GM12872 (cell line): ENCODE measurements at regions not wholly inside any gene's neighbourhood (a gene's known extent, or its start where the extent isn't known, plus 50 kb on each side); places are given as distances from the start of the nearest gene placed in this dataset.

Experiments
- TF ChIP-seq, protein P1 (sequence below): IDR thresholded peaks from 3 replicates; pipeline ENCODE4 v1.5.1; 2011; ENCODE audit warnings: low read depth, mild to moderate bottlenecking, low read length, moderate library complexity; ENCODE audit not compliant: insufficient read depth

DNA sequence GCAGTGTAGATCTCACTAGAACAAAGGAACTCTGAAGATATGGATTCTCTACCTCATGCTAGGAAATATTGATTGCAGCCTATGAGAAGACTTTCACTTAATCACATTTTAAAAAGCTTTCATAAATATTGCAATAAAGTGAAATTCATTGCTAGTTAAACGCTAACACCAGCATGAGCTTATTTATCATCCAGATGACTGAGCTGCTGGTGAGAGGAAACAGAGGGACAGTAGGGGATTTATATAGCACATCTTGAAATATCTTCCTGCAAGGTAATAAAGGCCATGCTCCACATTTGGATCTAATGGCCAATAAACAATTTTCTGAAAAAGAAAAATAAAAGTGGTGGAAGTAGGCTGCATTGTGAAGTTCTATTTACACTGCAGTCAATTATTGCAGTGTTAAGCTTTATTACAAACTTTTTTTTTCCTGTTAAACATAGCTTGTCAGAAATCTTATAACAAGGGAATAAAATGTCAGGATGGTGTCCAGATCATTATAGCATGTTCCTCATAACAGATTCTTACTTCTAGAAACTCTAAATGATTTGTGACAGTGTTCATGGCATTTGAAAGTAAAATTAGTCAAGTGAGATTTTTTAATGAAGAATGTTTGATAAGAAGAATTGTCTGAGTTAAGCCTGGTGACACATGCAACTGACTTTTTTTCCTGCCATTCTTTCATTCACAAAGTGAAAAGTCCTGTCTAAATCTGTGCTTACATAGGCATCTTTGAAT, 342.6 kb downstream of the DMAC1 start:
- TF ChIP-seq, protein P1, sequence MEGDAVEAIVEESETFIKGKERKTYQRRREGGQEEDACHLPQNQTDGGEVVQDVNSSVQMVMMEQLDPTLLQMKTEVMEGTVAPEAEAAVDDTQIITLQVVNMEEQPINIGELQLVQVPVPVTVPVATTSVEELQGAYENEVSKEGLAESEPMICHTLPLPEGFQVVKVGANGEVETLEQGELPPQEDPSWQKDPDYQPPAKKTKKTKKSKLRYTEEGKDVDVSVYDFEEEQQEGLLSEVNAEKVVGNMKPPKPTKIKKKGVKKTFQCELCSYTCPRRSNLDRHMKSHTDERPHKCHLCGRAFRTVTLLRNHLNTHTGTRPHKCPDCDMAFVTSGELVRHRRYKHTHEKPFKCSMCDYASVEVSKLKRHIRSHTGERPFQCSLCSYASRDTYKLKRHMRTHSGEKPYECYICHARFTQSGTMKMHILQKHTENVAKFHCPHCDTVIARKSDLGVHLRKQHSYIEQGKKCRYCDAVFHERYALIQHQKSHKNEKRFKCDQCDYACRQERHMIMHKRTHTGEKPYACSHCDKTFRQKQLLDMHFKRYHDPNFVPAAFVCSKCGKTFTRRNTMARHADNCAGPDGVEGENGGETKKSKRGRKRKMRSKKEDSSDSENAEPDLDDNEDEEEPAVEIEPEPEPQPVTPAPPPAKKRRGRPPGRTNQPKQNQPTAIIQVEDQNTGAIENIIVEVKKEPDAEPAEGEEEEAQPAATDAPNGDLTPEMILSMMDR: no peak

DNA sequence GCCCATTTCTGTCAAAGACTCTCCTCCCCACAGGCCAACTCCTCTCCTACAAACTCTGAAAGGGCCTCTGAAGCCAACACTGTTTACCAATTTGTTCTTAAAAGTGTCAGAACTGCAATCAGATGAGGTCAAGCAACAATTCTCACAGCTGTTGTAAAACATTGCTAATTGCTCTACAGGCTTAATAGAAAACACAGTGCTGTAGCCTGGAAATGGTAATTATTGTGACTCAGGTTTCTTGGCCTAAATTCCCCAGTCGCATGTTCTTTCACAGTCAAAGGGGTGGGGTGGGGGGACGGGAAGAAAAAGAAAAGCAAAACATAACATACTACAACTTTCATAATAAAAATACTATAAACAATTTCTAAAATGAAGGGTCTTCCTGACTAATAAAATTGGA, 343.2 kb downstream of the DMAC1 start:
- TF ChIP-seq, protein P1: no peak

DNA sequence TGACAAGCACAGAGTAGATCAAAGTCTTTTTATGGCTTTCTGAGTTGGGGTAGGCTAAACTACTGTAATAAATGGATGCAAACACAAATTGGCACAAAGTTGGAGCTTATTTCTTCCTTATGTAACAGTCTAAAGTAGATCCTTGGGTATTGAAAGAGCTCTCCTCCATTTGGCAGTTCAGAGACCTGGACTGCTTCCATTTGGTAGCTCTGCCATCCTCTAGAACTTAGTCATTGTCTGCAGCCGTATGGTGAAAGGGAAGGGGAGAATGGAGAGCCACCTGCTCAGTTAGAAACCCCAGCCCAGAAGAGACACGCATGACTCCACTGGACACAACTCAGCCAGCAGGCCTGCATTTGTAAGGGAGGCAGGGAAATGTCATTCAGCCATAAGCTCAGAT, 345.0 kb downstream of the DMAC1 start:
- TF ChIP-seq, protein P1: no peak

DNA sequence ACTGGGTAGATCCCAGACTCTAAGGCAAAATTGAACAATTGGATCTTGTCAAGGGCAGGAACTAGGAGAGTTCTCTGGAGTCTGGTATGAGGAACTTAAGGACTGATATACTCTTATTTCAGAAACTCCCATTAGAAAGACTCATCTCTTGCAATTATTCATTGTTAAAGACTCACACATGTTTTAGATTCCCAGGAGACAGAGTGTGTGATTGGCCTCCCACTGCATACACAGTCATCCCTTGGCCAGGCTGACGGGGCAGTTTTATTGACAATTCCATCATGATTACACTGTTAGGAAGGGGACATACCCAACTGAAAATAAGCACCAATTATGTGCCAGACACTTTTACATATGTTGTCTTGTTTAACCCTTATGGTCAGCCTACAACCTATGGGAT, 347.2 kb downstream of the DMAC1 start:
- TF ChIP-seq, protein P1: no peak

DNA sequence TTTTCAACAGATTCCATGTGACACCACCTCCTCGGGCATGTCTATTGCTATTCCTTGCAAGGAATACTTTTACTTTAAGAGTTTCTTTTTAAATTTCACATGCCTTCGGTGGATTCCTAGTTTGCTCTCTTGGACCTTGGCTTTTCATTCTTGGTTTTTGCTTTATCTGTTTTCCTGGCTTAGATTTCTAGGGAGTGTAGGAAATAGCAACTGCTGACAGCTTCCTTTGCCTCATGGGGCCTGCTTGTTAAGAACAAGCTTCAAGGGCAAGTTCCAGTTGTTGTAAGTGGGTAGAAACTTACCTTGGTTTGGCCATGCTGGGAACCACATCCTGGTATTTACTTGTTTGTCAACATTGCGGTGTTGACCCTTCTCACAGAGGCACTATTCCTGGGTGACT, 348.5 kb downstream of the DMAC1 start:
- TF ChIP-seq, protein P1: no peak

DNA sequence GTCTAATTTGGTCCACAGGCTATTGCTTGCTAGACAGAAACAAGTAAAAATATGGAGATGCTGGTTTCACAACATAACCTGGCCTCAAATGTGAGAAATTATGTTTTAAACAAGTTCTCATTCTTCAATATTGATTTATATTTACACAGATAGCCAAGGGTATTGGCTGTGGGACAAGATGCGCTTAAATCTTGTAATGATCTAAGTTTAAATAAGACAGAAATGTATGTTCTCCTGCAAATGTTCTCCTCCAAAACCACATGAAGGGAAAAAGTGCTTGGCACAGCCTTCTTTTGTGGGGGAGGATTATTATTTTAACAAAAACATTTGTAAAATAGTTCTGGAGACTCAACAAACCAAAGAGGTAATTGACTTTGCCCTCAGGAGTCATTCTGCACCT, 356.0 kb downstream of the DMAC1 start:
- TF ChIP-seq, protein P1: no peak

DNA sequence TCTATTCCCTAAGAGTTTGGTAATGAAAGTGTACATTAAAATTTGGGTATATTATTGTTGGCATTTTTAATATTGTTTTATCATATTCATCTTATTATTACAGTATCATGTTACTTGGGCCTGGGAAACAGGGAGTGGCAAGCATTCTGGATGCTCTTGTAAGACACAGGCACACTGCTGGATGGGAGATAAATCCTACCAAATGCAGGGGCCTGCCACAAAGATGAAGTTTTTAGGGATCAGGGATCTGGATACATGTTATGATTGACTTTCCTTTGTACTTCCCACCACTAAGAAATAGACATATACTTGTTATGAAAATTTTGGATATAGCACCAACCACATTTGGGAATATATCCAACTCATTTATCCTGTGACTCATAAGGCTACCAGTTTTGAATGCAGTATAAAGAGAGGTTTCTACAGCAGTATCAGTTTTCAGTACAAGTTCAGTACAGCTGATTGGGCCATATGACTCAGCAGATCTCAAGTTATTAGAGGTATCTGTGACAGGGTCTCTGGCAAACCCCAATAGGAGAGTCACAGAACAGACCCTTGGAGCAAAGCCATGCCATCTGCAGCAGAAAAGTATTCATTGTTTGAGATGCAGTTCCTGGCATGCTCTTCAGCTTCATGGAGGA, 360.1 kb downstream of the DMAC1 start:
- TF ChIP-seq, protein P1: no peak
